ENCODE measurements at regions not wholly inside any gene's neighbourhood (a gene's known extent, or its start where the extent isn't known, plus 50 kb on each side); places are given as distances from the start of the nearest gene placed in this dataset.

DNA sequence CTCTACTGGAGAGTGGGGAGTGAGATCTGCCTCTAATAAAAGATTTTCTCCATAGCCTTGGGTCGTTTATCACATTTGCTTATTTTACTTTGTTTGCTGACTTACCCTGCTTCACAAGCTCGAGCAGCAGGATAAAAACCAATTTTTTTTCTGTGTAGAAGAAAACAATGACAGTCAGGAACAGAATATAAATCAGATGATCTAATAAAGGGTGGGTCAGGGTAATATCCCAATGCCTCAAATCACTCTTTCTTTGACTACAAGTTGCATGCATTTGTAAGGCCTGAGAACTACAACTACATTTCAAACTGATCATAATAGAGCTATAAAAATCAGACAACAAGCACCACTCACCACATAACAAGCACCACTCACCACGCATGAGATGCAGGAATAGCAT lies 174.4 kb upstream of the ADARB2 start:
- no peak for DNase-seq

DNA sequence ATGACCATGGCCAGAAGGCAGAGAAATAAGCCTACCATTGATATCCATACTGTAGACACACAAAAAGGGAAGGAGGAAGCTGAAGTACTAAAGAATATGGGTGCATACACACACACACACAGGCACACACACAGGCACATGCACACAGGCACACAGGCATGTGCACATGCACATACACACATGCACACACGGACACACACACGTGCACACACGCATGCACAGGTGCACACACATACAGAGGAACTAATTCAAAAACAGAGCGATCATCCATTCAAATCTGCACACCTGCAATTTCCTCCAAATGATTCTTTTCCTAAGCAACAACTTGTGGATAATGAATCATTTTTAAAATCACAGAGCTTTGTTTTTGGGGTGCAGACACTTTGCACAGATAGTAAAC lies 166.7 kb upstream of the ADARB2 start:
- DNase-seq = no peak

DNA sequence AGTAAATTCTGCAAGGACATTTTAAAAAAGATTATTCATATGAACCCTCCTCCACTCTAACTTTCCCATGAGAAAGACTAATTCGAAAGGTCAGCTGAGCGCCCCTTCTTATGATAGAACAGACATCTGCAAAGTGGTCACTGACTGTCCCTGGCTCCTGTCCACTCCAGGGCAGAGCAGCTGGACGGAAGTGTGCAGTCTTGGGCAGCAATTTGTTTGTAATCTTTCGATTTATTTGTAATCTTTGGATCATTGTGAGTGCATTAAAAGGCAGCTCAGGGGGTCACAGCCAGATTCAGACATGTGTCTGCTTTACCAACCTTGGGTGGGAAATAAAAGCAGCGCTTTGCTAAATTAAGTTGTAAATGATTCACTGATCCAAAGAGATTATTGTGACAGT lies 158.8 kb upstream of the ADARB2 start:
- no peak for DNase-seq

DNA sequence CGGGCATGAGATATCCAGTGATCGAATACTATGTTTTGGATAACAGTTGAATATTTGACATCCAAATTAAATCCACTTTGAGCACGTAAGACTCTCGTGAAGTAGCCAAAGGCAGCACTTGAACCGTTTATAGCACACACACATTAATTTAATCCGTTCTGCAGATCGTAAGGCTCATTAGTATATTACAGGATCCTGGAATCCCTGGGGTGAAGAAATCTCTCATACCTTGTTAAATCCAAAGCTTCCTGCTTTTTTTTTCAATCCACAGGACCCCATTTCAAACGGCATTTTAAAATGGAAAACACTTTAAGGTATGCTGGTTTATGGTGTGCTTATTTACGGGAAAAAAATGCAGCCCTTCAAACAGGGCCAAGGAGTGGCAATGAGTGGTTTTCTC lies 158.4 kb upstream of the ADARB2 start:
- DNase-seq = no peak

DNA sequence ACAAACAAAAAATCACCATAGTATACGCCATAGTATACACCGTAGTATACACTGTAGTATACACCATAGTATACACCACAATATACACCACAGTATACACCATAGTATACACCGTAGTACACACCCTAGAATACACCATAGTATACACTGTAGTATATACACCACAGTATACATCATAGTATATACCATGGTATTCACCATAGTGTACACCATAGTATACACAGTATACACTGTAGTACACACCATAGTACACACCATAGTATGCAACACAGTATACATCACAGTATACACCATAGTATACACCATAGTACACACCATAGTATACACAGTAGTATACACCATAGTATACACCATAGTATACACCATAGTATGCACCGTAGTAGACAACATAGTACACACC lies 157.6 kb upstream of the ADARB2 start:
- no peak for DNase-seq

DNA sequence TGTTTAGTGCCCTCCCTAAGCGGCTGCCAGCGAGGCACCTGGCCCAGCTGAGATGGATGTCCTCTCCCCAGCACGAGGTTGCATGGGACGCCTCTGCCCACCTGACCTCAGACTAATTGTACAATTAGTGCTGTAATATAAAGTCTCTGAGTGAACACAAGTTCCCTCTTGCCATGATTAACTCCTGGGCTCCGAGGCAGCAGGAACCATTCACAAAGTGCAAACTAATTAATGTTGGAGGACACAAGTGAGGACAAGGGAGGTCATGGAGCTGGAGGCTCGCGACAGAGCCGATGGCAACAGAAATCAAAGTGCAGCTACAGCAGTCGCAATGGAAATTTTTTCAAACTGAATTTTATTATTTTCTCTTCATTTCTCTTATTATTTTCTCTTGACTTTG lies 156.6 kb upstream of the ADARB2 start:
- no peak for DNase-seq

- DNase-seq = no peak
These were observed 148.7 kb upstream of the ADARB2 start for GRCh38 chr10:1886039-1886438.

- DNase-seq = no peak
These were observed 145.4 kb upstream of the ADARB2 start for GRCh38 chr10:1882728-1883127.

GRCh38 chr10:1882180-1882579 lies 144.9 kb upstream of the ADARB2 start:
- DNase-seq = no peak

- no peak for DNase-seq
These were observed 144.3 kb upstream of the ADARB2 start for GRCh38 chr10:1881636-1882035.

DNA sequence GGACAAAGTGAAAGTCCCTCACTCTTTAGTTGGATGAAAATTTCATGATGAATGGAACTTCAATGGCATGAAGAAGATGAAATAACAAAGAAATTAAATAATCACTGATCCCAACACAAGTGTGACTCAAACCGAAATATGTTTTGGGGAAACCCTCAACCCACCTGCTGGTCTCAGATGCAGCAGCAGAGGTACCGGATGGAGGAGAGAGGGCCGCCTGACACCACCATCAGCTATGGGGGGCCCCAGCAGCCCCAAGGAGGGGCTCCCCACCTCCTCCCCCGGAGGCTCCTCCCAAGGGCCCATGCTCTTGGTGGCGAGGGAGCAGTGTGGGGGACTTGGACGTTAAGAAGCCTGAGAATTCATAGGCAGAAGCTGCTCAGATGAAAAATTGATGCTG lies 137.2 kb upstream of the ADARB2 start:
- DNase-seq = no peak

DNA sequence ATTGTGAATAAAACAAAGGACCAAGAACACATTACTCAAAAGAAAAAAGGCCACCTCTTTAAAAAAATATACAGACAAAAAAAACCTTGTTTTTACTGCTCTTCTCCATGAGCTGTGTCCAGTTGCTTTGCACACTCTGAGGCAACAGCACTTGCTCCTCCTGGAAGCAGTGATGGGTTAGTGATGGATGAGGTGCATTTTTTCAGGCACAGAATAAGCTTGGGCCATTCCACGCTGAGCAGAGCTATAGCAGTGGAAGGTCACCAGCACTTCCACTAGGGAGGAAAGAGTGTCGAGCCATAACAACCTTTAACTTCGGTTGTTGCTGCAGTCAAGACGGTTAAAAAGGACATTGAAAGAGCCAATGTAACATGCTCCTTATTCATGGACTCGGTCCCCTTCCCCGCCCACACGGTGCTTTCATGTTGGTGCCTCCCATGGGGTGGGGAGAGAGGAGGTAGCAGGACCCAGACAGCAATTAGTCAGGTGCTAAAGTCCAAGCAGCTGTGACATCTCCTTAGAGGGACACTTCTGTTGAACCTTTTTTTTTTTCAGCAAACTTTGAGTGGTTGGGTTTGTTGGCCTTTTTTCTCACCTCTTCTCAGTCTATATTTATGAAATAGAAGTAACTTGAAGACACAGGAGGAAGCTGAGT lies 136.5 kb upstream of the ADARB2 start:
- no peak for DNase-seq

- DNase-seq = no peak
These were observed 134.9 kb upstream of the ADARB2 start for GRCh38 chr10:1872151-1872726.

GRCh38 chr10:1870491-1870890 lies 133.2 kb upstream of the ADARB2 start:
- no peak for DNase-seq

DNA sequence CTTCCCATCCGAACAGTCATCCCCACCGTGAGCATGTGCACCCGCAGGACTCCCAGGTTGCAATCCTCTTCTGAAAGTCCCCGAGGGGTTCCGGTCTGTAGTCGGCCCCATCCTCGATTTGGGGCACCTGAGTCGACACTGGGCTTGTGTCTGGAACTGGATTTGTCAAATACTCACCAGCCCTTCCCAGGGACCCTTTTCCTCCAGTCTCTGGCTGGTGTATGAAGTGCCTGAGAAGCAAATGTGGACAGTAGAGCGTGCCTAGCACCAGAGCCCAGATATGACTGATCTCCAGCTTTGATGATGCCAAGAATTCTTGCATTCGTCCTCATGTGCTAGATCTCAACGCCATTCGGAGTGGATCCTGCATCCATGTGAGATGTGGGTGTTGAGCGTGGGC lies 132.5 kb upstream of the ADARB2 start:
- no peak for DNase-seq

DNA sequence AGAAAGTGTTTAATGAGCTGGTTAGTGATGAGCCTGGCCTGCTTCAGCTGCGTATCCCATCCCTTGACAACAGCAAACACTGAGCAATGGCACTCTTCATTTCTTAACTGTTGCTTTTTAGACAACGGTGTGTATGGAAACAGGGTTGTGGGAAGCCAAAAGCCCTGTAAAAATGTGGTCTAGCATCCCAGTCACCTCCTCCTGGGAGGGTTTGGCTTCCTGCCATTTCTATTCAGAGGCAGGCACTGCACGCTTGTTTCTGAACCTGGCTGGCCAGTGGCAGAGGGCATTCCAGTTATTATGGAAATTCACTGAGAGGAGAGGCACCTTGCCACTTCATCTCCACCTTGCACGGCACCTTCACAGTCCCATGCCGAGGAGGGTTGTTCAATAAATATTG lies 123.0 kb upstream of the ADARB2 start:
- no peak for DNase-seq

- no peak for DNase-seq
These were observed 121.2 kb upstream of the ADARB2 start for GRCh38 chr10:1858547-1858946.

- DNase-seq = no peak
These were observed 120.7 kb upstream of the ADARB2 start for GRCh38 chr10:1858048-1858447.

GRCh38 chr10:1855911-1856310 lies 118.6 kb upstream of the ADARB2 start:
- no peak for DNase-seq

DNA sequence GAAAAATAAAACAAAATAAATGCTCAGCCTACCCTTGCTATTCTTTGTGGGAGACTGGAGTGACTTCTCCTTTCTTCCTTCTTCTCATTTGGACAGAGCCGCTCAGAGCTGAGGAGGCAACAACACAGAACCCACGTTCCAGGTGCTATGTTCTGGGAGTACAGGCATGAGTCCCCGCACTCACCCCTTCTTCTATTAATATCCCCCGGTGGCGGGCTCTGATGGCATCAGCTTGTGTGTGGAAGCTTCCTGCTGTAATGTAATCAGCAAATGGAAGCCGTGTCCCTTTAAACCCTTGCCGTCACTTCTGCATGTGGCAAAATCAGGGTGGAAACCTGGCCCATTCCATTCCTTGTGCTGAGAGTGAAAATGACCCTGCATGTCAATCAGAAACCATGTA lies 116.9 kb upstream of the ADARB2 start:
- no peak for DNase-seq

- no peak for DNase-seq
These were observed 116.5 kb upstream of the ADARB2 start for GRCh38 chr10:1853801-1854200.

DNA sequence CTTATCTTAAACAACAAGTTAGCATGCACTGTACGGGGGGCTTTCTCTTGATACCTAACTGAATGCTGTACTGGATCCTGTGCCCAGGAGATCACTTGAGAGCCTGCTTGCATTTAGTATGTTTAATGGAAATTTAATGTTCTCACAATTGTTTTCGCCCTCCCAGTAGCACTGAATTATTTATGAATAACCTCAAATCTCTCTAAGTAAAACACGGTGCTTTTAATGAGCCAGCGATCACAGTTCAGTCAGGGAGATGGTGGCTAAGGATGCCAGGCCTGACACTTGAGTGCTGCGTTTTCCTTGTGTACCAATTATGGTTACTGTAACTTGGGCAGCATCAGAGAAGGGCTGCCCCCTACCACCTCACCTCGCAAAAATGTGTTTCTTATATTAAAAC lies 115.5 kb upstream of the ADARB2 start:
- no peak for DNase-seq

DNA sequence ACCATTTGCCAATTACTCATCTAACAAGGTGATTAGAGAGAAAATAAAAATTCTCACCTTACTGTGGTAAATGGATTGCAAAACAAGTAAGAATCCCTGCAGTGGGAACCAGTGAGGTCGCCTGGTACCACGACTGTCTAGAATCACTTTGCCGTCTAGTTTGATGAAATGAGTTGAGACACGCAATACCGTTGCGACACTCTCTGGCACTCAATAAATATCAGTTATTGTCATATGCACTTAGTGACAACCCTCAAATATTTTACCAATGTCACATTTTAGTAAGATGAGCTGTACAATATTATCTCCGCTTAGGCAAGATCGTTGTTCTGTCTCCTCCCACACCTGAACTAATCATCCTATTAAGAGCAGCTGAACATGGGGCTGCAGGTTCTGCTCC lies 114.4 kb upstream of the ADARB2 start:
- no peak for DNase-seq

- no peak for DNase-seq
These were observed 113.7 kb upstream of the ADARB2 start for GRCh38 chr10:1850971-1851527.

- DNase-seq = no peak
These were observed 110.0 kb upstream of the ADARB2 start for GRCh38 chr10:1847361-1847760.
